Astrocyte of the cerebellum (primary cell): ENCODE measurements at regions not wholly inside any gene's neighbourhood (a gene's known extent, or its start where the extent isn't known, plus 50 kb on each side); places are given as distances from the start of the nearest gene placed in this dataset.
A peak's percentile ranks its signal among the peaks of the same experiment; 100 is the strongest.

Experiments
- DNase-seq: peaks from one replicate; pipeline ENCODE4 v3.0.0-alpha.2; 2011; ENCODE audit warnings: low read depth
- H3K4me3 ChIP-seq: 2 replicates; pipeline ENCODE4 v1.5.1; 2011; ENCODE audit warnings: mild to moderate bottlenecking, low read depth, low read length, moderate library complexity
- in situ Hi-C: cut with HindIII; loops from 2 replicates; pipeline ENCODE4 v1.10.0; 2017; ENCODE audit warnings: low sequenced_read_pairs
- TF ChIP-seq, protein P1 (sequence below): IDR thresholded peaks from 2 replicates; pipeline ENCODE4 v1.5.1; 2012; ENCODE audit warnings: low read length, low read depth, moderate library complexity, mild to moderate bottlenecking; ENCODE audit errors: missing control alignments

DNA sequence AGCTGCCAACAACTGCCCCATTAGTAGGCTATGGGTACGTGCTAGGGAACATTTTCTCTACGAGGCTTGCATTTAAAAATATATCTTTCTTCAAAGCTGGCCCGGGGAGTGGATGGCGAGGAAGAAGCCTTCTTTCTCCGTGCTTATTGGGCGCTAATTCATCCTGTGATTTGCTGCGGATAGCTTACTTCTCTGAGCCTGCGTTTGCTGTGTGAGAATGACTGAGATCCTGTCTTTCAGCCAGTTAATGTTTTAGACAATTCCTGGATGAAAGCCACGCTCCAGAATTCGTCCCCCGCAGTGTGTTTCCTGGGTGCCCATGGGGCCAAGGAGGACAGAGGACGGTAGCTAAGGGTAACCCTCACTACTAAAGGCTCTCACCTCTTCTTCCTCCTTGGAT lies 57.8 kb upstream of the TARBP1 start:
- in situ Hi-C loops = no loop called here
- TF ChIP-seq, protein P1, sequence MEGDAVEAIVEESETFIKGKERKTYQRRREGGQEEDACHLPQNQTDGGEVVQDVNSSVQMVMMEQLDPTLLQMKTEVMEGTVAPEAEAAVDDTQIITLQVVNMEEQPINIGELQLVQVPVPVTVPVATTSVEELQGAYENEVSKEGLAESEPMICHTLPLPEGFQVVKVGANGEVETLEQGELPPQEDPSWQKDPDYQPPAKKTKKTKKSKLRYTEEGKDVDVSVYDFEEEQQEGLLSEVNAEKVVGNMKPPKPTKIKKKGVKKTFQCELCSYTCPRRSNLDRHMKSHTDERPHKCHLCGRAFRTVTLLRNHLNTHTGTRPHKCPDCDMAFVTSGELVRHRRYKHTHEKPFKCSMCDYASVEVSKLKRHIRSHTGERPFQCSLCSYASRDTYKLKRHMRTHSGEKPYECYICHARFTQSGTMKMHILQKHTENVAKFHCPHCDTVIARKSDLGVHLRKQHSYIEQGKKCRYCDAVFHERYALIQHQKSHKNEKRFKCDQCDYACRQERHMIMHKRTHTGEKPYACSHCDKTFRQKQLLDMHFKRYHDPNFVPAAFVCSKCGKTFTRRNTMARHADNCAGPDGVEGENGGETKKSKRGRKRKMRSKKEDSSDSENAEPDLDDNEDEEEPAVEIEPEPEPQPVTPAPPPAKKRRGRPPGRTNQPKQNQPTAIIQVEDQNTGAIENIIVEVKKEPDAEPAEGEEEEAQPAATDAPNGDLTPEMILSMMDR = no peak
- DNase-seq = no peak
- no peak overlapping the region for H3K4me3 ChIP-seq

DNA sequence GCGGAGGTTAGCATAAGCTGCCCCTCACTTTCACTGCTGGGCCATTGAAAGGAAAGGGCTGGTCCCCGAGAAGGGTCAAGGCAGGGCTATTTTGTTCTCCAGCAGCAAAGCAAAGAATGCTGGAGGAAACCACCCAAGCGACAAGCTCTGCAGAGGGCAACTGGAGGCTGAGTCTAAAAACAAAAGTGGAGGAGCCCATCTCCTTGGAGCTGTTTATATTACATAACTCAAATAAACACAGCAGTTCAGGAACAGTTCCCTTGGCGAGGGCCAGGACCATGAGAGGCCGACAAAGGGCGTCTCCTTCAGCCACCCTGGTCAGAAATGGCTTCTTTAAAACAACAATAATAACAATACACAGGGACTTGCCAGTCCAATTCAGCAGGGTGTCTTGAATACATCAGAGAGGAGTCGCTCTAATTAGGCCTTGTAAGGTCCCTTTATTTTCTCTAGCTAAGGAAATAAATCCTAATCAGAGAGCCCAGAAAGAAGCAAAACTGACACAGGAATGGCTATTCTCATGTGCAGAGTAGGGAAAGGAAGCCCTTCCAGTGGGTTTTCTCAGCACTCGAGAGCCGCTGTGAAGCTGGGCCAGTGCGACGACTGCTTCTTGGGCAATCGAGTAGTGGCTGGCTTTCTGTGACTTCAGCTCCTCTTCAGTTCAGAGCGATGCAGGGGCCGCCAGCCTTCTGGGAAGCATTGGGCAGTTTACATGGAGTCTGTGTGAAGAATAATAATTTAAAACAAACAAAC lies 57.0 kb upstream of the TARBP1 start:
- no peak for DNase-seq
- TF ChIP-seq, protein P1 = no peak
- in situ Hi-C loops = no loop called here
- no peak overlapping the region for H3K4me3 ChIP-seq

DNA sequence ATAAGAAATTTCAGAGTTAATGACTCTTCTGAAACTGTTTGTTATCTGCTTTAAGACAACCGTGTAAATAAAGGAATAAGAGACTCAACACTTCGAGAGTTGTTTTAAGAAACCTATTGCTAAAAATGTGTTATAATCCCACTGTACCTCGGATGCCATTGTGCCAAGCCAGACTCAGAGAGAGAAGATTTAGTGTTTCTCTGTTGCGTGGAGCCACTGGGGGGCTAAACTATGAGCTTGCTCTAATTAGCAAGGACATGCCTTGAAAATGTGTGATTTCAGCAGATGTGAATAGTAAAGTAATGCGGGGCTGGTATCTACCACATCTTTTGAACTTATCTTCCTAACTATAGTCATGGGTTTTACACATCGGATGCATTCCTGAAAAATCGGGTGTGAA lies 56.2 kb upstream of the TARBP1 start:
- in situ Hi-C loops = no loop called here
- TF ChIP-seq, protein P1 = no peak
- no peak for DNase-seq
- no peak overlapping the region for H3K4me3 ChIP-seq

DNA sequence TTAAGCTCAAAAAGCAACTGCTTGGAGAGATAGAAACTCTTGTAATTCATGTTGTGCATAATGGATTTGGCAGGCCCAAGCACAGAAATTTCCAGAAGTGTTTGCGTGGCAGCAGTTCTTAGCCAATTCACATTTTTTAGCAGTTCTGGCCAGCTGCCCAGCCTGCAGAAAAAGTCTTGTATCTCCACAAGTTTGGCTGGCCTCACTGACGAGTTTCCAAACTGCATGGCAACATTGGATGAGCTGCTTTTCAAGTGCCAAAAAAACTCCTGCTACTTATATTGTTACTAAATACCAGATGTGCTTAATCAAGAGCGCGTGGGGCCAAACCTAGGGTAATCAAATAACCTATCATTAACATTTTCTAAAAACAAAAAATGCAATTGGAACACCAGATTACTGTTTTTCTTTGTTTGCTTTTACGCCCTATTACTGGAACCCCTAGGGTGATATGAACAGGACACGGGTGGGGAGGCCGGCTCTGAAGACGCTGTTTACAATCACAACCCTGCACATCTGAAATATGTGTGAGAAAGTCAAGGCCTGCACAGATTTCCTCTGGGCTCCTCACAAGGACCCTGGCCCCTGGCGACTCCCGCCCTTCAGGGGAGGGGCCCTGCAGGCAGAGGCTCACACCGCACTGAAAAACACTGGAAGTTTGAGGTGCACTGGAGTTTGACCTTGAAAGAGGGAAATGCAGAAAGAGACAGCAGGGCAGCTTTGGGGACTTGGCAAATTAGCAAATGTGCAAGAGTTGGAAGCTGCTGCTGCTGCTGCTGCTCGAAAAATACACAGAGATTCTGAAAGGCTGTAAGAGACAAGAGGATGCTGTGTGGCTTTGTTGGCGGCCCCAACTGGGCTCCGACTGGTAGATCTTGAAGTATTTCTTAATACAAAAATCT lies 55.2 kb upstream of the TARBP1 start:
- in situ Hi-C loops = no loop called here
- DNase-seq = peak; percentile 99
- no peak overlapping the region for H3K4me3 ChIP-seq
- TF ChIP-seq, protein P1 = no peak

DNA sequence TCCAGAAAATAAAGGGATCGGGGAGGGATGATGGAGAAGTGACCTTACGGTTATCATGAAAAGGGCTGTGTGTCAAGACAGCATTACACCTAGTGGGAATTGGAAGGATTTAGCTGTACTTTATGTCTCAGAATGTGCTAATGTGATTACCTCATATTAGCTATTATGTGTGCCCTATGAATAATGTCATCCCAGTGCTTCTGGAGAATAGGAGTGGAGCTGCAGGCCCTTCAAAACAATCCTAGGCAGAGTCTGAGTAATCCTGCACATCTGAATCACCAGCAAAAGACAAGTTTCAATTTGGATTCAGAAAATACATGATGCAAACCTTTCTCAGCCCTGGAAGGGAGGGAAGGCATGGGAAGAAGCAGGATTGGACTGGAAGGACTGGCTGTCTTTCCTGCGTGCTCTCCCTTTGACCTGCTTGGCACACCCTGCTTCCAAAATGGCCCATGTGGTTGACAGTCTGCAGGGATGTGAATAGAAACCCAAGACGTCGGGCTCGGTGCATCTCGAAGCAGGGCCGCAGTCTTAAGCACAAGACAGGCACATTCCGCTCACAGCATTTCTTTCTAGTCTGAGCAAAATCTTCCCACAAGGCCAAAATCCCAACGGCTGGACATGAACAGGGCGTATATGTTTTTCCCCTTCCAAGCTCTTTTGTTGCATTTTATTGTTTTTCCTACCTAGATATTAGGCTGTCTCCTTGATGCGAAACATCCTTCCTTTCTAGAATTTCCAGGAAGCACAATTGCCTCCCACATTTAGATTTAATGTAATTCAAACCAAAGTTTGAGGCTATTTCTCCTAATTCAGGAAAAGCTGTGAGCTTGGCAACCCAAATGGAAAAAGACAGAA lies 54.3 kb upstream of the TARBP1 start:
- in situ Hi-C loops = no loop called here

More for the DNA sequence above, 54.3 kb upstream of the TARBP1 start:
- peak; percentile 69 for DNase-seq
- TF ChIP-seq, protein P1 = no peak
- no peak overlapping the region for H3K4me3 ChIP-seq
